ENCODE measurements at regions not wholly inside any gene's neighbourhood (a gene's known extent, or its start where the extent isn't known, plus 50 kb on each side); places are given as distances from the start of the nearest gene placed in this dataset.

DNA sequence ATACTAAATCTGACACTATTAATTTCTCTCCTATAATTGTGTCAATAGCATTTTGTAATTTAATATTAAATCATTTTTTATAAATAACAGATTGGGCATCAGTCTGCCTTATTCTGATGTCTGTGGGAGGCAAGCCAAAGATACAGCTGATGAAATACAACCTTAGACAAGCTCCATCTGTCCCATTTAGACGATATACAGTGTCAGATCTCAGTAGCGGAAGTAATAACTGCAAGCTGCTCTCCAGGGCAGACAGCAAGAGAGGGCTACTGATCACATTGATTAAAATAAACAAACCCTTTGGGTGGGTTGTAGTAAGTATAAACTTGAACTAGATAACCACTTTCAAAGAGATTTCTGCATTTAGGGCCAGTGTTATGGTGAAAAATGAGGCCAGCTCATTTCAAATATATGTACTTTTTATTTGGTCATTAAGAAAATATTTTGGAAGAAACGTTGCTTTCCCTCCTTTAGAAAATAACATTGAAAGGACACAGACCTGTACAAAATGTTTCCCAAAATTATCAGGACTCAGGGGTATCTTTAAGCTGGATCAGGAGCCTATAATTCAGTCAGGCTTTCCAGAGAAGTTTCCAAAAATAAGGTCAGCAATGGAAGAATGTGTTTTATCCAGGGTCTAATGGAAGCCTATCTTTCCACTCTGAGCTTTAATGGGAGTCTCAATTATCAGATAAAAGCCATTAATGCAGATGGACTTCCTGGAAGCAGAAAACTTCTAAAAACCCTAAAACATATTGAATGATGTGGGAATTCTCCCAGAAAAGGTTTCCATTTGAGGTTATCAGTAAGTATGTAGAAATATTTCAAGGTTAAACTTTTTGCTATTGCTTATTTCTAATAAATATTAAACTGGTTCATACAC is 1028.8 kb upstream of the IGFBP7 start:
- DNase-seq (ENCODE audit: low read depth in 2 of 2), result no peak
- TF ChIP-seq, protein P1, sequence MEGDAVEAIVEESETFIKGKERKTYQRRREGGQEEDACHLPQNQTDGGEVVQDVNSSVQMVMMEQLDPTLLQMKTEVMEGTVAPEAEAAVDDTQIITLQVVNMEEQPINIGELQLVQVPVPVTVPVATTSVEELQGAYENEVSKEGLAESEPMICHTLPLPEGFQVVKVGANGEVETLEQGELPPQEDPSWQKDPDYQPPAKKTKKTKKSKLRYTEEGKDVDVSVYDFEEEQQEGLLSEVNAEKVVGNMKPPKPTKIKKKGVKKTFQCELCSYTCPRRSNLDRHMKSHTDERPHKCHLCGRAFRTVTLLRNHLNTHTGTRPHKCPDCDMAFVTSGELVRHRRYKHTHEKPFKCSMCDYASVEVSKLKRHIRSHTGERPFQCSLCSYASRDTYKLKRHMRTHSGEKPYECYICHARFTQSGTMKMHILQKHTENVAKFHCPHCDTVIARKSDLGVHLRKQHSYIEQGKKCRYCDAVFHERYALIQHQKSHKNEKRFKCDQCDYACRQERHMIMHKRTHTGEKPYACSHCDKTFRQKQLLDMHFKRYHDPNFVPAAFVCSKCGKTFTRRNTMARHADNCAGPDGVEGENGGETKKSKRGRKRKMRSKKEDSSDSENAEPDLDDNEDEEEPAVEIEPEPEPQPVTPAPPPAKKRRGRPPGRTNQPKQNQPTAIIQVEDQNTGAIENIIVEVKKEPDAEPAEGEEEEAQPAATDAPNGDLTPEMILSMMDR (IDR thresholded peaks at IDR 0.05; ENCODE audit: low read depth, low read length), result no peak
- no peak overlapping the region for H3K4me3 ChIP-seq (replicated peaks in 1 of 2; ENCODE audit: low read depth in 2 of 2, low read length in 2 of 2)

DNA sequence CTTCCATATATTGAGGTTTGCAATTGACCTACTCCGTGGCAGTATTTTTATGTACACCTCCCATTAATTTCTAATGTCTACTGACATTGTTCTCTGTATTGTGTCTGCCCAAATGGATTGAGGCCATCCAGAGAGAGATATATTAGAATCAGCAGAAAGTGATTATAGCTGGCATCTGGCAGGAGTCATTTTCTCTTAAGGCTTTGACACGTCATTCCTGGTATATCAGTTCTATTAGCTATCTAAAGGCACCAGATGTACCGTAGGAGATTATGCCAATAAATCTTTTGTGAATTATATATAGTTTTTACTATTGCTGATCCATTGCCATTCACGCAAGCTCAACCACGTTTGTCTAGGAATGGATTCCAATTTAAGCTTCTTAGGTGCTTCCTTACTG is 1026.4 kb upstream of the IGFBP7 start:
- DNase-seq (ENCODE audit: low read depth in 2 of 2), result no peak
- TF ChIP-seq, protein P1 (IDR thresholded peaks at IDR 0.05; ENCODE audit: low read depth, low read length), result no peak
- H3K4me3 ChIP-seq (replicated peaks in 1 of 2; ENCODE audit: low read depth in 2 of 2, low read length in 2 of 2), result no peak overlapping the region

DNA sequence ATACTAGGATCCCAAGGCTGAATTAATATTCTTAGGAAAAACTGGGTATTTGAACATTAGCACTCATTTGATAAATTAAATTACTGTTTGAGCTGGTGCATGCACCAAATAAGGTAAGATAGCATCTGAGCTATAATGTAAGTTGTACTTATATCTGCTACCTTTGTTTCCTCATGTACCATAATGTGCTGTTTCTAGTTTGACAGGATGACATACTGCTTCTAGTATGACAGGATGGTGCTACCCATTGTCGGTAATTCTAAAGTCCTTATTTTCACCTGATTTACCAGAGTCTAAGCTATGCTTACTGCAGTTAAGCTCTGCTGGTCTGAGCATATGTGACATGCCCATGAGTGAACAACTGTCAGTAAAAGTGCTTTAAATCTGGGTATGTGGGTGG is 1017.5 kb upstream of the IGFBP7 start:
- H3K4me3 ChIP-seq (replicated peaks in 1 of 2; ENCODE audit: low read depth in 2 of 2, low read length in 2 of 2), result no peak overlapping the region
- no peak for DNase-seq (ENCODE audit: low read depth in 2 of 2)
- TF ChIP-seq, protein P1 (IDR thresholded peaks at IDR 0.05; ENCODE audit: low read depth, low read length), result no peak

DNA sequence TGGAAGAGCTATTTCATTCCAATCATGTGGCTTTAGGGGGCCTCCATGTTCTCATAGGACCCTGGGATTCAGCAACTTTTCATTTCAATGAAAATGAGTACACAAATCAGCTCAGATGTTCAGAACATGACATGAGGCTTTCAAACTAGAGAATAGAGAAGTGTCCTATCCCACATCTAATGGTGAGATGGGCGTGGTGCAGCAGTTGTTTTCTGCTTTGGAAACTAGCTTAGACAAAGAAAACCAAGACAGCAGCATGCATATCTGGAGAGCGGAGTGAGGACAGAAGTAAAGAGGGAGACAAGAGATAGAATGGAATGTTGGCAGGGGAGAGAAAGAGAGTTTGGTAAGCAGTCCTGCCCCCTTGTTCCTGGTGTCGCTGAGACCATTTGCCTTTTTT is 1009.1 kb upstream of the IGFBP7 start:
- no peak overlapping the region for H3K4me3 ChIP-seq (replicated peaks in 1 of 2; ENCODE audit: low read depth in 2 of 2, low read length in 2 of 2)
- DNase-seq (ENCODE audit: low read depth in 2 of 2), result no peak
- TF ChIP-seq, protein P1 (IDR thresholded peaks at IDR 0.05; ENCODE audit: low read depth, low read length), result no peak

DNA sequence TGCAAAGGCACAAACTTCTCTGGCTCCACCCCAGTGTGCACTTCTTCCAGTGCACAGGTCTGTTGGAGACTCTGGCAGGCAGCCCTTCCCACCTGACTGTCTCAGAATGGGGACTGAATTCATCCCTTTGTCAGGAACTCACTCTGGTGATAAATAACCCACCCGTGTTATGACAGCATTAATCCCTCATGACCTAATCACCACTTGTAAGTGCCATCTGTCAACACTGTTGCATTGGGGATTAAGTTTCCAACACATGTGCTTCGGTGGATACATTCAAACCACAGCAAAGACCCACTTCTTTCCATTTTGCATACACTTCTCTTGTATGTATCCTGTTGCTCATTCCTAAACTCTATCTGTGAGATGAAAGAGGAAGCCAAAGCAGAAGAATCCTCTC is 1002.9 kb upstream of the IGFBP7 start:
- TF ChIP-seq, protein P1 (IDR thresholded peaks at IDR 0.05; ENCODE audit: low read depth, low read length), result no peak
- DNase-seq (ENCODE audit: low read depth in 2 of 2), result no peak
- no peak overlapping the region for H3K4me3 ChIP-seq (replicated peaks in 1 of 2; ENCODE audit: low read depth in 2 of 2, low read length in 2 of 2)

DNA sequence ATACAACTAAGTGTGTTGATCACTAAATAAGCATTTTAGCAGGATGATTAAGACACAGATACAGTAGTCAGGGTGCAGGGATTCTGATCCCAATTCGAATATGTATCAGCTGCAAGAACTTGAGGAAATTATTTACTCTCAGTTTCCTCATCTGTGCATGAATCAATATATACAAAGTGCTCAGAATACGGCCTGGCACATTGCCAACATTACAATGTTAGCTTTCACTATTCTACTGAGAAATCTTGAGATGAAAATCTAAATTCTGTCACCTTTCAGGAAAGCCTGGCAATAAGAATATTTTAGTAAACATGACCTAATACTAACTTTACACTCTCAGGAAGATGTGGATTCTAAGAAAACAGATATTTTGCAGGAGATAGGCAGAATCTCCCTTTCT is 1001.6 kb upstream of the IGFBP7 start:
- H3K4me3 ChIP-seq (replicated peaks in 1 of 2; ENCODE audit: low read depth in 2 of 2, low read length in 2 of 2), result no peak overlapping the region
- DNase-seq (ENCODE audit: low read depth in 2 of 2), result no peak
- TF ChIP-seq, protein P1 (IDR thresholded peaks at IDR 0.05; ENCODE audit: low read depth, low read length), result no peak

Measured in cardiac fibroblast (primary cell).